ENCODE measurements at regions not wholly inside any gene's neighbourhood (a gene's known extent, or its start where the extent isn't known, plus 50 kb on each side); places are given as distances from the start of the nearest gene placed in this dataset.

DNA sequence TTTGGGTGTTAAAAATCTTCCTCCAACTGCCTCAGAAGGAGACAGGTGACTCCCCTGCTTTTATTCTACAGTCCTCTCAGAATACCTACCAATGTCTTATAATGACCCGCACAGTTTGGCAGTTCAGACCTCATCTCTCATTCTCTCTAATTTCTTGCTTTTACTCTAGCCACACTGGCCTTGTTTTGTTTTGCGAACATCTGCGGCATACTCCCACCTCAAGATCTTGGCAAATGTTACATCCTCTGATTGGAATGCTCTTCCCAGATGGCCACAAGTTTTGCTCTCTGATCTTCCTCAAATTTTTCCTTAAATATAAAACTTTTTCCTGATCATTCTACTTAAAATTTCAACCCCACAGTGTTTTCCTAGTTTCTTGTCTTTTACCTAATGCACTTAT lies 94.1 kb downstream of the PLSCR2 start (continued):
- TF ChIP-seq, protein P1, sequence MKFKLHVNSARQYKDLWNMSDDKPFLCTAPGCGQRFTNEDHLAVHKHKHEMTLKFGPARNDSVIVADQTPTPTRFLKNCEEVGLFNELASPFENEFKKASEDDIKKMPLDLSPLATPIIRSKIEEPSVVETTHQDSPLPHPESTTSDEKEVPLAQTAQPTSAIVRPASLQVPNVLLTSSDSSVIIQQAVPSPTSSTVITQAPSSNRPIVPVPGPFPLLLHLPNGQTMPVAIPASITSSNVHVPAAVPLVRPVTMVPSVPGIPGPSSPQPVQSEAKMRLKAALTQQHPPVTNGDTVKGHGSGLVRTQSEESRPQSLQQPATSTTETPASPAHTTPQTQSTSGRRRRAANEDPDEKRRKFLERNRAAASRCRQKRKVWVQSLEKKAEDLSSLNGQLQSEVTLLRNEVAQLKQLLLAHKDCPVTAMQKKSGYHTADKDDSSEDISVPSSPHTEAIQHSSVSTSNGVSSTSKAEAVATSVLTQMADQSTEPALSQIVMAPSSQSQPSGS (IDR thresholded peaks at IDR 0.05; ENCODE audit: low read length): no peak
- TF ChIP-seq, protein P2, sequence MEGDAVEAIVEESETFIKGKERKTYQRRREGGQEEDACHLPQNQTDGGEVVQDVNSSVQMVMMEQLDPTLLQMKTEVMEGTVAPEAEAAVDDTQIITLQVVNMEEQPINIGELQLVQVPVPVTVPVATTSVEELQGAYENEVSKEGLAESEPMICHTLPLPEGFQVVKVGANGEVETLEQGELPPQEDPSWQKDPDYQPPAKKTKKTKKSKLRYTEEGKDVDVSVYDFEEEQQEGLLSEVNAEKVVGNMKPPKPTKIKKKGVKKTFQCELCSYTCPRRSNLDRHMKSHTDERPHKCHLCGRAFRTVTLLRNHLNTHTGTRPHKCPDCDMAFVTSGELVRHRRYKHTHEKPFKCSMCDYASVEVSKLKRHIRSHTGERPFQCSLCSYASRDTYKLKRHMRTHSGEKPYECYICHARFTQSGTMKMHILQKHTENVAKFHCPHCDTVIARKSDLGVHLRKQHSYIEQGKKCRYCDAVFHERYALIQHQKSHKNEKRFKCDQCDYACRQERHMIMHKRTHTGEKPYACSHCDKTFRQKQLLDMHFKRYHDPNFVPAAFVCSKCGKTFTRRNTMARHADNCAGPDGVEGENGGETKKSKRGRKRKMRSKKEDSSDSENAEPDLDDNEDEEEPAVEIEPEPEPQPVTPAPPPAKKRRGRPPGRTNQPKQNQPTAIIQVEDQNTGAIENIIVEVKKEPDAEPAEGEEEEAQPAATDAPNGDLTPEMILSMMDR (IDR thresholded peaks at IDR 0.05; ENCODE audit: control extremely low read depth in 1 of 3, insufficient read depth in 1 of 3, low read depth in 1 of 3, low read length in 3 of 3): no peak
- TF ChIP-seq SRF (IDR thresholded peaks at IDR 0.05; ENCODE audit: low read depth, low read length): no peak
- no peak for TF ChIP-seq CBX5 (IDR thresholded peaks at IDR 0.05; ENCODE audit: low read depth, low read length)
- TF ChIP-seq NANOG (IDR thresholded peaks at IDR 0.05; ENCODE audit: insufficient read depth, low read depth, low read length, poor library complexity, severe bottlenecking): no peak
- no peak for TF ChIP-seq BCL11A (IDR thresholded peaks at IDR 0.05; ENCODE audit: low read depth in 2 of 2, low read length in 2 of 2)
- TF ChIP-seq ASH2L (IDR thresholded peaks at IDR 0.05; ENCODE audit: low read length): no peak
